HS-27A (cell line): ENCODE measurements at regions not wholly inside any gene's neighbourhood (a gene's known extent, or its start where the extent isn't known, plus 50 kb on each side); places are given as distances from the start of the nearest gene placed in this dataset.

Experiments used
- DNase-seq: peaks from one replicate; pipeline ENCODE4 v3.0.0-alpha.2; 2012; ENCODE audit warnings: low read depth, missing footprints

- DNase-seq = no peak
Measured at GRCh38 chr15:39084674-39085530, 496.0 kb upstream of the THBS1 start.

DNA sequence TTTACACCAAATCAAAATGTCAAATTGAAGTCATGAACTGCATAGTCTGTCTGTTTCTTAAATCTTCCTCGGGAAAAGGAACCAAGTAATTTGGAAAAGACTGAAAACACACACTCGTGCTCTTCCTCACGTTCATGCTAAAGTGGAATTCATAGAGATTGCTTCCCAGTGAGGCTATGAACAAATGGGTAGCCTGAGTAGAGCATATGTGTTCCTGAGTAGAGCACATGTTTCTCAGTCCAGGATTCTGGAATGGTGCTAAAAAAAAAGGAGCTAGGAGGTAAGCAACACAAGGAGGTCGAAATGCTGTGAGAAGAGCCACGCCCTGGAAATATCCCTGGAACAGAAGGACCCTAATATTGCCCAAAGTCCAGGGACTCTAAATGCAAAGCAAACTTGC is 494.2 kb upstream of the THBS1 start:
- DNase-seq = no peak

DNA sequence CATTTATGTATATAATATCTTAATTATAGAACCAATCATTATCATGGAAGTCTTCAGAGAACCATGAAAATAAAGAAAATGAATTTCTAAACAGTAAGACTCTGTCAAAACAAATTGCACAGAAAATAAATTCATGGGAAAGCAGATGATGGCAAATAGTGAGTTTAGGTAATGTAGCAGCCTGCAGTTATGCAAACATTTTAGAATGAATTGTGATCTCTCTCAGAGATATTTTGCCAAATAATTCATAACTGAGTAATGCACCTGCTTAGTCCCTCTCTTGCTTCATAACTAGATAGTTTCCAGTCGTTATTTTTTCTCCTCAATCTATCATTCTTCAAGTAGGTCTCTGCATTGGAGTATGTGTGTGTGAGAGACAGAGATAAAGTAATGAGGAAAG is 492.7 kb upstream of the THBS1 start:
- DNase-seq = no peak

DNA sequence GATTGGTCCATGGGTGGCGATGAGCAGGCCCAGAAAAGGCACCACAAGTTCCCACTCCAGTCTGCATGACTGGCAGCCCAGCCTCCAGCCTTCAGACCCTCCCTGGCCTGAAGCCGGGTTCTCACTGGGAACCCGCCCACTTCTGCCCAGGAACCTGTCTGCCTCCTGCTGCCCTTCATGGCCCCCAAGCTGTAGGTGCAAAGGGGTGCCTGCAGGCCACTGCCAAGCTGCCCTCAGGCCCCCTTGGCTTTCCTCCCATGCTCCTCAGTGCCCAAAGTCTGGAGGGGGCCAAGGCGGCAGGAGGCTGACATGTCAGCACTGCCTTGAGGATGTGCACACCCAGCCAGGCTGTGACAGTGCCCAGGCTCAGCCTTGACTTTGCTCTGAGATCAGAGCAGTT is 488.5 kb upstream of the THBS1 start:
- no peak for DNase-seq

DNA sequence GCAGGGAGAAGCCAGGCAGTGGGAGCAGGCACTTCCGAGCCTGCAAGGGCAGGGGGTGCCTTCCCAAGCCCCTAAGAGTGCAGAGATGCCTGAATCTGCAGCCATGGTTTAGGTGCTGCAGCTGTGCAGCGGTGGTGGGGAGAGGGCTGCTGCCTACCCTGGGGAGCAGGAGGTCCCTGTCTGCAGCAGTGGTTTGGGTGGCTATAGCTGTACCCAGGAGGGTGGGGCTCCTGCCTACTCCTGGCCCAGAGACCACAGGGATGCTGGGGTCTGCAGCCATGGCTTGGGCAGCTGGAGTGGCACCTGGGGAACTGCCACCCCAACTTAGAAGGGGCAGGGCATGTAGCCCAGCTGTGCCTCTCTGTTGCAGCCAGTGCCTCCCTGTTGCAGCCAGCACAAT is 488.1 kb upstream of the THBS1 start:
- no peak for DNase-seq

DNA sequence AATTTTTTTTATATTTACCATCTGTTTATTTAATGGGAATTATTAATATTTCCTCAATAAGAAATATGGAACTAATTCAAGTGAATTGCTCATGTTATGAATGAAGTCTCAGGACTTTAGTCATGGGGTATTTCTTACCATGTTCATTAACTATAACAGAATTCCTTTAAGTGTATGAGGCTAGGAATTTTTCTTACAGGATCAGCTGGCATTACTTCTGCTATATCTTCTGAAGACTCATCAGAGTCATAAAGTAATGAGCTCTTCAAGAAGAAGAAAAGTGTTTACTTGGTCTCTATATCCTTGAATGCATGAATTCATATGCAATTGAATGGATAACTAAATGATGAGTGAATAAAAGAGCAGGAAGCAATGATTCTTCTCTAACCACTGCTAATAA is 486.8 kb upstream of the THBS1 start:
- no peak for DNase-seq

DNA sequence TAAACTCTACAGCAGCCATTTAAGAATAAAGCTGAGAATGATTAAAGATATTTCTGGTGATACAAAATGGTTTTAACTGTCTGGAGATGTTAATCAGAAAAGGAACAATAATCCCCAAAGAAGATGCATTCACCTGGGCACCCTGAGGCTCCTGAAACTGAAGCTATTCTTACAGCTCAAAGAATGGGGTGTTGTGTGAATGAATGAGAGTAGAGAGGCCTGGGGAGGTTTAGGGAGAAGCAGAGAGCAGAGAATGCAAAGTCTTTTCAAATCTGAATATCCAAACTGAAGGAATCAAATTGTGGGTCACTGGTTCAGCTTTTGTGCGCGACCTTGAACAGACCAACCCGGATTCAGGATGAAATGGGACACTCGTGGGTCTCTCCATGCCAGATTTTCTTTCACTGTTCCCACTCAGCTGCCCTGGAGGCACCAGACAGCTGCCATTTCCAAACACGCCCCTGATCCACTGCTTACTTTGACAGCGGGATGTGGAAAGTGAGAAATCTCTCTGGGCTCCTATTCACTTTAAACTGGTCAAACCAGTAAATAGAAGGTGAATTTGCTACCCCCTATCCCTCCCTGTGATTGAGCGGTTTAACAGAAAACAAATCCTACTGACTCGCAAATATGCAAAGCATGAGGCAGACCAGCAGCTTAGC is 485.5 kb upstream of the THBS1 start:
- no peak for DNase-seq

- DNase-seq = no peak
Measured at GRCh38 chr15:39096608-39097205, 484.2 kb upstream of the THBS1 start.

- DNase-seq = no peak
Measured at GRCh38 chr15:39099524-39099923, 481.4 kb upstream of the THBS1 start.

- DNase-seq = no peak
Measured at GRCh38 chr15:39100106-39100660, 480.7 kb upstream of the THBS1 start.

GRCh38 chr15:39102431-39102830 is 478.4 kb upstream of the THBS1 start:
- DNase-seq = no peak

GRCh38 chr15:39106950-39107349 is 473.9 kb upstream of the THBS1 start:
- no peak for DNase-seq

DNA sequence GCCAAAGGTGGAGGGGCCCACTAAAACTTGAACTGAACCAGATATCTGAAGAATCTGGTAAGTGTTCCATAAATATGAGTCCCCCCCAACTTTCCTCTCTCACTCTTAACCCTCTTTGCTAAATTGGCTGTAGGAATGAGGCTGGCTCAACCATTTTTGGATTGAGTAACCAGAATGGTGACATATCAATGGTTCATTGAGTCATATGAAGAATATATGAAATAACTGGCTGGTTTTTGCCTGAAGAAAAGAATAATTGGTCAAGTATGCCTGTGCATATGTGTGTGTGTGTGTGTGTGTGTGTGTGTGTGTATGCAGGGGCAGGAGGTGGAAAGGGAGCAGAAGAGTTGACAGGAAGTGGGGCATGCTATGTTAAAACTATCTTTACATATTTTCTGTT is 472.9 kb upstream of the THBS1 start:
- DNase-seq = no peak

GRCh38 chr15:39110336-39110735 is 470.5 kb upstream of the THBS1 start:
- no peak for DNase-seq

- no peak for DNase-seq
Measured at GRCh38 chr15:39110746-39111145, 470.1 kb upstream of the THBS1 start.

- DNase-seq = no peak
Measured at GRCh38 chr15:39113741-39114140, 467.1 kb upstream of the THBS1 start.

- no peak for DNase-seq
Measured at GRCh38 chr15:39114690-39115378, 466.0 kb upstream of the THBS1 start.

DNA sequence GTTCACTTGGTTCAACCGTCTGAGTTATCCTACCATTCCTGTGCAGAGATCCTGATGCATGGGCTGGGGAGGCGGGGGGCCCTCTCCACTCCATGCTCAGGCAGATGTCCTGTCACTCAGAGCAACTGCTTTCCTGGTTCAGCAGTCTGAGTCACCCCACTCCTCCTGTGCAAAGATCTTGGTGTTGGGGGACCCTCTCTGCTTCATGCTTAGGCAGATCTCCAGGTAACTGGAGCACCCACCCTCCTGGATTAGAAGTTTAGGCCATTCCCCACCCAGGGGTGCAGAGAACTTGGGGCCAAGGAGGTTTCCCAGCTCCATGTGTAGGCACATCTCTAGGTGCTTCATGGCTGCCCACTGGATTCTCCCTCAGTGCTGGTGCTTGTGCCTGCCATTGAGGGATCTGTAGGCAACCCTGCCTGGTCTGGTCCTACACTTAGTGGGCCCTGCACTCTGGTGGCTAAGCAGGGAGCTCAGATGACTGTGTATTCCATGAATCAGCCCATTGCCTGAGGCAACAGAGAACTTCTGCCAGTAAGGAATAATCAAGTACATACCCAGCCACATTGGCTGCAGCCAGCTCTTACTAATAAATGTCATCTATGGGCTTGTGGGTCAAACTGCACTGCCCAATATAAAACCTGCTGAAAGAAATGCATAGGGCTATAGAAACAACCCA is 465.4 kb upstream of the THBS1 start:
- no peak for DNase-seq

- DNase-seq = peak; percentile 74
Measured at GRCh38 chr15:39118510-39118909, 462.4 kb upstream of the THBS1 start.

DNA sequence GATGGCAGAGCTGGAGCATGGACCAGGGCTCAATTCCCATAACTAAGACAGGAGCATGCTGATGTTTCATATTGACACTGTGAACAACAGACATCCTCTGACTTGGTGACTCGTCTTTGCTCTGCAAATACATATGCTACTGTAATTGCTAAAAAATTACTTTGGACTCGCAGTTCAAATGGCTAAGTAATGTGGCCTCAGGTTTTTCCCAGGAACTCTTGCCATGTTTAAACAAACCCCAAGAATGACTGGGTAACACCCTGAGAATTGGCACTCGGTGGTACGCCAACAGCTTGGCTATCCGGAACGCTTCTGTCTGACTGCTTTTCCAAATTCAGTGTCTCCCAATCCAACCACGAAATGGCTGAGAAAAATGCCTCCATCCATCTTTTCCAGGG is 456.7 kb upstream of the THBS1 start:
- DNase-seq = no peak

DNA sequence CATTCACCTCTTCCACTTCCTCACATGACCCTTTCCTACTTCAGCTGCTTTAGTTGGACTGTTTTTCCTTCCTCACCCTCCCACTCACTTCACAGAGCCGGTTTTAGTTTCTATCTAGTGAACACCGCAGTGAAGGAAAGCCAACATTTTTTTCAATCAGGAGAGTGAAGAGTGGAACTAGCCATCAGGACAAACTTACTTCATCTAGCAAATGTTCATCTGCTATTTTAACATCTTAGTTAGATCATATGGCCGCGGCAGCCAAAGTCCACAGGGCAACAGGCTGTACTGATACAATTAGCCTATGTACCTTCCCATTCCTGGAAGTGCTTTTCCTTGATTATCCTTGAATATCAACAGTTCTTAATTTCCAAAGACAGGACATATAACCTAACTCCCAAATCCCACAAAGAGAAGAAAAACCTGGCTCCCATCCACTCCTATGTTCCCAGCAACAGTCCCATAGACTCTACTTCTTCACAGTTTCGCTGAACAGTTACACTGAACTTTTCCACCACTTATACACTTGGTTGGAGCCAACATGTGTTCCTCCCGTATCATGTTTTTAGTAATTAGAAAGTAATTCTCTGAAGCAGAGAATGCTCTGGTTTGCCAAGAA is 456.2 kb upstream of the THBS1 start:
- DNase-seq = no peak
